Caco-2 (cell line): ENCODE measurements at regions not wholly inside any gene's neighbourhood (a gene's known extent, or its start where the extent isn't known, plus 50 kb on each side); places are given as distances from the start of the nearest gene placed in this dataset.

Source experiments
- BruUV-seq: library from RNA; stranded (reverse); fragments of 400-500 nt; replicated peaks from 2 replicates; lab custom pipeline; 2021; lab: Mats Ljungman, UMichigan
- CTCF ChIA-PET: fragments of 300-600 bp; sonication (Branson Sonifier 250); formaldehyde crosslinking; loops from one replicate; lab custom pipeline; 2022; ENCODE audit warnings: antibody characterized with exemption; lab: Charles Lee
- POLR2A ChIA-PET: fragments of 300-600 bp; sonication (Branson Sonifier 250); formaldehyde crosslinking; loops from one replicate; lab custom pipeline; 2022; ENCODE audit warnings: antibody characterized with exemption; lab: Charles Lee
- DNase-seq, 2 experiments: peaks; one replicate each; pipeline versions ENCODE4 v3.0.0 to v3.0.0-alpha.2; 2020 to 2022
- H3K27me3 ChIP-seq: replicated peaks from 2 replicates; pipeline ENCODE4 v1.6.0; 2011; ENCODE audit warnings: low read length; ENCODE audit not compliant: control insufficient read depth, insufficient read depth
- H3K36me3 ChIP-seq: 2 replicates; pipeline ENCODE4 v1.5.1; 2011; ENCODE audit warnings: low read length; ENCODE audit not compliant: control insufficient read depth, insufficient read depth
- H3K4me1 ChIP-seq: fragments of 250-450 bp; sonication (Bioruptor Pico); 2 replicates; pipeline ENCODE4 v1.5.1; 2020; ENCODE audit warnings: mild to moderate bottlenecking
- H3K4me3 ChIP-seq: 2 replicates; pipeline ENCODE4 v1.5.1; 2011; ENCODE audit warnings: low read depth, mild to moderate bottlenecking, control low read depth, low read length
- H3K9me3 ChIP-seq: fragments of 250-450 bp; sonication (Bioruptor Pico); 2 replicates; pipeline ENCODE4 v1.5.1; 2020; ENCODE audit warnings: mild to moderate bottlenecking, moderate library complexity
- H3K27ac Mint-ChIP-seq: one replicate; pipeline ENCODE4 v1.8.0; 2022; ENCODE audit warnings: mixed read lengths; ENCODE audit not compliant: unreplicated experiment
- H3K27me3 Mint-ChIP-seq: one replicate; pipeline ENCODE4 v1.8.0; 2022; ENCODE audit warnings: mixed read lengths; ENCODE audit not compliant: insufficient read depth, unreplicated experiment
- H3K36me3 Mint-ChIP-seq: one replicate; pipeline ENCODE4 v1.8.0; 2022; ENCODE audit warnings: mild to moderate bottlenecking, mixed read lengths; ENCODE audit not compliant: insufficient read depth, unreplicated experiment
- H3K4me1 Mint-ChIP-seq: one replicate; pipeline ENCODE4 v1.8.0; 2022; ENCODE audit warnings: low read depth, mixed read lengths; ENCODE audit not compliant: unreplicated experiment
- H3K4me3 Mint-ChIP-seq: one replicate; pipeline ENCODE4 v1.8.0; 2022; ENCODE audit warnings: mild to moderate bottlenecking, moderate library complexity, mixed read lengths; ENCODE audit not compliant: unreplicated experiment
- H3K9me3 Mint-ChIP-seq: one replicate; pipeline ENCODE4 v1.8.0; 2022; ENCODE audit warnings: mixed read lengths; ENCODE audit not compliant: unreplicated experiment
- intact Hi-C: fragments of 100-400 bp; cut with micrococcal nuclease; formaldehyde crosslinking; loops from one replicate; pipeline ENCODE4 v1.10.0; 2022; ENCODE audit not compliant: unreplicated experiment
- TF ChIP-seq, protein P1 (sequence below), 2 experiments: fragments of 200-600 bp in 1 of 2; IDR thresholded peaks; 1 replicate in 1 of 2; 2 replicates in 1 of 2; pipeline versions ENCODE4 v1.5.1 to v1.8.0; 2011 to 2022; ENCODE audit warnings: antibody characterized with exemption in 1 of 2, control low read depth in 1 of 2, inconsistent platforms in 1 of 2, low read depth in 1 of 2, low read length in 1 of 2, mild to moderate bottlenecking in 1 of 2, moderate library complexity in 1 of 2; ENCODE audit not compliant: insufficient read depth in 1 of 2, severe bottlenecking in 1 of 2, unreplicated experiment in 1 of 2

DNA sequence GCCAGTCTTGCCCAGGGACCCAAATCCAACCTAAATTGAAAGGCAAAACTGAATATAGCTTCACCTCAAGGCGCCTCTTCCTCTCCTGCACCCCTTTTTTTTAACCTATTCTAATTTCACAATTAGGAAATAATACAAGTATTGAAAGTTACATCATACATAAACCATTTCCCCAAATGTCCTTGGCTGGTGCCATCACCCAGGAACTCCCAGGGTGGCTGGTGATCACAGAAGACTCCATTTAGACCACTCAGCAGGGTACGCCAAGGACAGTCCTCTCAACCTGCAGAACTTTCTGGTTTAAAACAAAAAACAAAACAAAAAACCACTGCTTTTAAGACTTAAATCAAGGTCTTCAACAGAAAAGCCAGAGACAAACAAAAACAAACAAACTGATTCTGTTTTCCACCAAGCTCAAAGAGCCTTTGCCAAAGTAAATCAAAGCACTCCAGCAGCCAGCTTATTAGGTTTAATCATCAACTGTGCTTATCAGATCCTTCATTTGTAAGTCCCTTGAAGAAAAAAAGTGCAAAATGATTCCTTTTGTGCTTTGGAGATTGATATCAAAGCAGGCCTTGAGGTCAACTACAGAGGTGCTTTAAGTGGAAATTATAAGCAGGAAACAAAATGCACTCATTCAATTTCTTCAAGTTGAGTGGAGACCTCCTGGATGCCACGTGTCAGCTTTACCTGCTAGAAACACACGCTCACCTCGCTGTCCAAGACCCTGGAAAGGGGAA, 113.0 kb downstream of the ETS2 start:
- Mint-ChIP-seq H3K4me3 (peak overlapping the region; percentile 0), H3K27ac (peak overlapping the region; percentile 48), H3K4me1 (peaks cover 39% of the 10 kb centered on the region), H3K27me3 (no peaks in the 10 kb centered on the region), H3K36me3 (no peaks in the 10 kb centered on the region), H3K9me3 (no peaks in the 10 kb centered on the region)
- Histone ChIP-seq H3K36me3 (no peaks in the 10 kb centered on the region), H3K27me3 (no peaks in the 10 kb centered on the region), H3K9me3 (no peaks in the 10 kb centered on the region), H3K4me1 (peaks cover 66% of the 10 kb centered on the region), H3K4me3 (no peak overlapping the region)
- ChIA-PET CTCF (no interaction called here), POLR2A (no interaction called here)
- intact Hi-C loops, result loop anchor here (10.0 kb wide), 3 partner anchors 114 to 166 kb away; partner anchors contain the start of gene ETS2
- TF ChIP-seq, protein P1, sequence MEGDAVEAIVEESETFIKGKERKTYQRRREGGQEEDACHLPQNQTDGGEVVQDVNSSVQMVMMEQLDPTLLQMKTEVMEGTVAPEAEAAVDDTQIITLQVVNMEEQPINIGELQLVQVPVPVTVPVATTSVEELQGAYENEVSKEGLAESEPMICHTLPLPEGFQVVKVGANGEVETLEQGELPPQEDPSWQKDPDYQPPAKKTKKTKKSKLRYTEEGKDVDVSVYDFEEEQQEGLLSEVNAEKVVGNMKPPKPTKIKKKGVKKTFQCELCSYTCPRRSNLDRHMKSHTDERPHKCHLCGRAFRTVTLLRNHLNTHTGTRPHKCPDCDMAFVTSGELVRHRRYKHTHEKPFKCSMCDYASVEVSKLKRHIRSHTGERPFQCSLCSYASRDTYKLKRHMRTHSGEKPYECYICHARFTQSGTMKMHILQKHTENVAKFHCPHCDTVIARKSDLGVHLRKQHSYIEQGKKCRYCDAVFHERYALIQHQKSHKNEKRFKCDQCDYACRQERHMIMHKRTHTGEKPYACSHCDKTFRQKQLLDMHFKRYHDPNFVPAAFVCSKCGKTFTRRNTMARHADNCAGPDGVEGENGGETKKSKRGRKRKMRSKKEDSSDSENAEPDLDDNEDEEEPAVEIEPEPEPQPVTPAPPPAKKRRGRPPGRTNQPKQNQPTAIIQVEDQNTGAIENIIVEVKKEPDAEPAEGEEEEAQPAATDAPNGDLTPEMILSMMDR (IDR thresholded peaks at IDR 0.05; ENCODE audit: insufficient read depth in 1 of 2, low read depth in 1 of 2, low read length in 1 of 2, severe bottlenecking in 1 of 2, unreplicated experiment in 1 of 2), result no peak
- DNase-seq, result no peak
- BruUV-seq, result no TSS peak

DNA sequence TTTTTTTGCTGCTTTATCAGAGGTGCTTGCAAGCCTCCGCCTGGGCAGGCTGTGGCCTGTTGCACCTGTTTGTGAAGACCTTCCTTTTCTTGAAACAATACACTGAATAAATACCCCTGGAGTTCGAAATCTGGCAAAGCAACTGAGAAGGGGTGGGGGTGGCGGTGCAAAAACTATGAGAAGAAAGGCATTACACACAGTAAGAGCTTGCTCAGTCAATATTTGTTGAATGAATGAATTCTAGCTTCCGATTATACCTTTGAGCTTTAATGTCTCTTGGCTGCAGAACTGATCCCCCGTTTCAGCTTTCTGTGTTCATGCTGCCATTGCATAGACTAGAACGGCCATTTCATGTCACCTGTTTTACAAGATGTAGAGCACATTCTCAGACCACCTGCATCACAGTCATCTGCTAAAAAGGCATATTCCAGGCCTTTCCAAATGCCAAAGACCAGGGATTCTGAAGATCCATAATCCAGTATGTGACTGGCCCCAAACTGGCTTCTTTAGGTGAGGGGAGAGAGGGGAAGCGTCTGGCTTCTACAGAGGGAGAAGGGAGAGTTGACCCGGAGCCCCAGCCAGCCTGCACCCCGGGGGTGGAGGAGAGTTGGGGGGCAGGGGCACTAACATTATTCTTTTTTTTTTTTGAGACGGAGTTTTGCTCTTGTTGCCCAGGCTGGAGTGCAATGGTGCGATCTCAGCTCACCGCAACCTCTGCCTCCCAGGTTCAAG, 111.5 kb downstream of the ETS2 start:
- no peak overlapping the region for H3K4me3 ChIP-seq
- CTCF ChIA-PET, result interaction anchor here (0.6 to 0.8 kb wide), 3 partner anchors 65 to 208 kb away, joined by 3 to 16 read pairs (median 3); no protein-coding TSS in a partner anchor
- no TSS peak for BruUV-seq
- Mint-ChIP-seq H3K9me3 (no peaks in the 10 kb centered on the region), H3K27me3 (no peaks in the 10 kb centered on the region), H3K4me1 (peaks cover 39% of the 10 kb centered on the region), H3K27ac (peak overlapping the region; percentile 48), H3K36me3 (no peaks in the 10 kb centered on the region), H3K4me3 (peak overlapping the region; percentile 11)
- H3K9me3 ChIP-seq, result no peaks in the 10 kb centered on the region
- peak; percentile 50 to 65 for DNase-seq
- H3K27me3 ChIP-seq, result no peaks in the 10 kb centered on the region
- intact Hi-C loops, result loop anchor here (2.0 to 10.0 kb wide), 4 partner anchors 48 to 168 kb away; partner anchors contain the start of gene ETS2
- H3K36me3 ChIP-seq, result no peaks in the 10 kb centered on the region
- H3K4me1 ChIP-seq, result peaks cover 63% of the 10 kb centered on the region
- TF ChIP-seq, protein P1 (IDR thresholded peaks at IDR 0.05; ENCODE audit: insufficient read depth in 1 of 2, low read depth in 1 of 2, low read length in 1 of 2, severe bottlenecking in 1 of 2, unreplicated experiment in 1 of 2), result no peak
- POLR2A ChIA-PET, result interaction anchor here (0.6 kb wide), 1 partner anchor 40 kb away, joined by 3 read pairs; no protein-coding TSS in a partner anchor
